GM23338 (cell line): ENCODE measurements at regions not wholly inside any gene's neighbourhood (a gene's known extent, or its start where the extent isn't known, plus 50 kb on each side); places are given as distances from the start of the nearest gene placed in this dataset.

ENCODE experiments used
- ATAC-seq: fragments of 200-7000 bp; cut with Tn5 transposase; 3 replicates; pipeline ENCODE4 v1.9.1; 2020
- DNase-seq: peaks from one replicate; pipeline ENCODE4 v3.0.0-alpha.2; 2015; ENCODE audit warnings: low spot score
- H2AFZ ChIP-seq: fragments of 200-600 bp; sonication (generic); 2 replicates; pipeline ENCODE4 v1.8.0; 2016; ENCODE audit warnings: antibody characterized with exemption, mild to moderate bottlenecking, moderate library complexity
- H3F3A ChIP-seq: fragments of 200-600 bp; sonication (generic); replicated peaks from 2 replicates; pipeline ENCODE4 v1.8.0; 2017; ENCODE audit warnings: antibody characterized with exemption, mixed run types, low read depth
- H3K27ac ChIP-seq: fragments of 200-600 bp; sonication (generic); 2 replicates; pipeline ENCODE4 v1.6.1; 2016; ENCODE audit warnings: low read depth
- H3K27me3 ChIP-seq: fragments of 200-600 bp; sonication (generic); 2 replicates; pipeline ENCODE4 v1.8.0; 2016; ENCODE audit warnings: mild to moderate bottlenecking, mixed run types, moderate library complexity; ENCODE audit not compliant: insufficient read depth
- H3K36me3 ChIP-seq: fragments of 200-600 bp; sonication (generic); 2 replicates; pipeline ENCODE4 v1.8.0; 2016; ENCODE audit warnings: mild to moderate bottlenecking; ENCODE audit not compliant: insufficient read depth
- H3K4me1 ChIP-seq: fragments of 200-600 bp; sonication (generic); 2 replicates; pipeline ENCODE4 v1.8.0; 2016; ENCODE audit warnings: mild to moderate bottlenecking, moderate library complexity; ENCODE audit not compliant: insufficient read depth
- H3K4me2 ChIP-seq: fragments of 200-600 bp; sonication (generic); 2 replicates; pipeline ENCODE4 v1.7.1; 2017; ENCODE audit warnings: mixed run types
- H3K4me3 ChIP-seq: fragments of 200-600 bp; sonication (generic); 2 replicates; pipeline ENCODE4 v1.6.1; 2016; ENCODE audit warnings: mixed run types
- H3K79me2 ChIP-seq: fragments of 200-600 bp; sonication (generic); replicated peaks from 2 replicates; pipeline ENCODE4 v1.8.0; 2017; ENCODE audit warnings: mild to moderate bottlenecking; ENCODE audit not compliant: insufficient read depth
- H3K9me2 ChIP-seq: fragments of 200-600 bp; sonication (generic); 2 replicates; pipeline ENCODE4 v1.8.0; 2017; ENCODE audit not compliant: insufficient read depth
- H4K20me1 ChIP-seq: fragments of 200-600 bp; sonication (generic); replicated peaks from 2 replicates; pipeline ENCODE4 v1.8.0; 2017; ENCODE audit warnings: mild to moderate bottlenecking; ENCODE audit not compliant: insufficient read depth
- H3K27ac Mint-ChIP-seq: 2 replicates; pipeline ENCODE4 v1.8.0; 2020; ENCODE audit warnings: inconsistent platforms, mild to moderate bottlenecking, moderate library complexity, mixed read lengths
- H3K27me3 Mint-ChIP-seq: 3 replicates; pipeline ENCODE4 v1.8.0; 2022; ENCODE audit warnings: low read depth, mild to moderate bottlenecking, moderate library complexity, mixed read lengths, inconsistent platforms; ENCODE audit not compliant: insufficient read depth, poor library complexity
- H3K36me3 Mint-ChIP-seq: 3 replicates; pipeline ENCODE4 v1.8.0; 2021; ENCODE audit warnings: low read depth, mild to moderate bottlenecking, inconsistent platforms, moderate library complexity, mixed read lengths
- H3K4me1 Mint-ChIP-seq: 3 replicates; pipeline ENCODE4 v1.8.0; 2020; ENCODE audit warnings: mild to moderate bottlenecking, inconsistent platforms, mixed read lengths
- H3K4me3 Mint-ChIP-seq: 3 replicates; pipeline ENCODE4 v1.8.0; 2021; ENCODE audit warnings: moderate library complexity, mild to moderate bottlenecking, inconsistent platforms, mixed read lengths
- H3K9me3 Mint-ChIP-seq: 3 replicates; pipeline ENCODE4 v1.8.0; 2020; ENCODE audit warnings: moderate library complexity, mild to moderate bottlenecking, inconsistent platforms, mixed read lengths
- CREB1 ChIP-seq: fragments of 250-450 bp; sonication (Bioruptor Pico); IDR thresholded peaks from 2 replicates; pipeline ENCODE4 v1.5.0; 2020; ENCODE audit warnings: low read depth, mild to moderate bottlenecking, moderate library complexity
- EZH2 ChIP-seq: fragments of 200-600 bp; sonication (generic); IDR thresholded peaks from one replicate; pipeline ENCODE4 v1.8.0; 2017; ENCODE audit warnings: antibody characterized with exemption, mild to moderate bottlenecking, low read depth; ENCODE audit not compliant: unreplicated experiment
- EZH2phosphoT487 ChIP-seq: fragments of 200-600 bp; sonication (generic); IDR thresholded peaks from one replicate; pipeline ENCODE4 v1.8.1; 2018; ENCODE audit warnings: antibody characterized with exemption; ENCODE audit not compliant: unreplicated experiment
- JUNB ChIP-seq: IDR thresholded peaks from one replicate; pipeline ENCODE4 v1.6.1; 2016; ENCODE audit warnings: antibody characterized with exemption; ENCODE audit not compliant: unreplicated experiment
- NANOG ChIP-seq: IDR thresholded peaks from 2 replicates; pipeline ENCODE4 v1.6.1; 2016; ENCODE audit warnings: antibody characterized with exemption, borderline replicate concordance
- POLR2AphosphoS5 ChIP-seq: IDR thresholded peaks from 2 replicates; pipeline ENCODE4 v1.6.1; 2016; ENCODE audit warnings: antibody characterized with exemption, low read depth
- STAT1 ChIP-seq: IDR thresholded peaks from one replicate; pipeline ENCODE4 v1.6.1; 2016; ENCODE audit warnings: antibody characterized with exemption; ENCODE audit not compliant: unreplicated experiment
- ZNF114 ChIP-seq: fragments of 250-450 bp; sonication (Bioruptor Pico); IDR thresholded peaks from 2 replicates; pipeline ENCODE4 v1.5.0; 2020; ENCODE audit warnings: mild to moderate bottlenecking, moderate library complexity
- ZNF331 ChIP-seq: fragments of 250-450 bp; sonication (Bioruptor Pico); IDR thresholded peaks from 2 replicates; pipeline ENCODE4 v1.5.0; 2020; ENCODE audit warnings: low read depth, mild to moderate bottlenecking, moderate library complexity
- TF ChIP-seq, protein P1 (sequence below), 2 experiments: fragments of 200-600 bp in 1 of 2; sonication (generic) in 1 of 2; conservative IDR thresholded peaks; 2 replicates each; pipeline versions ENCODE4 v1.5.1 to v1.6.1; 2016 to 2017; ENCODE audit warnings: antibody characterized with exemption in 2 of 2, low read depth in 2 of 2, mild to moderate bottlenecking in 2 of 2, moderate library complexity in 1 of 2
- TF ChIP-seq, protein P2 (sequence below): IDR thresholded peaks from one replicate; pipeline ENCODE4 v1.6.1; 2018; ENCODE audit warnings: antibody characterized with exemption; ENCODE audit not compliant: unreplicated experiment
- TF ChIP-seq, protein P3 (sequence below): fragments of 250-450 bp; sonication (Bioruptor Pico); IDR thresholded peaks from 2 replicates; pipeline ENCODE4 v1.5.0; 2020; ENCODE audit warnings: mild to moderate bottlenecking, moderate library complexity
- TF ChIP-seq, protein P4 (sequence below): IDR thresholded peaks from 2 replicates; pipeline ENCODE4 v1.6.1; 2016; ENCODE audit warnings: antibody characterized with exemption

DNA sequence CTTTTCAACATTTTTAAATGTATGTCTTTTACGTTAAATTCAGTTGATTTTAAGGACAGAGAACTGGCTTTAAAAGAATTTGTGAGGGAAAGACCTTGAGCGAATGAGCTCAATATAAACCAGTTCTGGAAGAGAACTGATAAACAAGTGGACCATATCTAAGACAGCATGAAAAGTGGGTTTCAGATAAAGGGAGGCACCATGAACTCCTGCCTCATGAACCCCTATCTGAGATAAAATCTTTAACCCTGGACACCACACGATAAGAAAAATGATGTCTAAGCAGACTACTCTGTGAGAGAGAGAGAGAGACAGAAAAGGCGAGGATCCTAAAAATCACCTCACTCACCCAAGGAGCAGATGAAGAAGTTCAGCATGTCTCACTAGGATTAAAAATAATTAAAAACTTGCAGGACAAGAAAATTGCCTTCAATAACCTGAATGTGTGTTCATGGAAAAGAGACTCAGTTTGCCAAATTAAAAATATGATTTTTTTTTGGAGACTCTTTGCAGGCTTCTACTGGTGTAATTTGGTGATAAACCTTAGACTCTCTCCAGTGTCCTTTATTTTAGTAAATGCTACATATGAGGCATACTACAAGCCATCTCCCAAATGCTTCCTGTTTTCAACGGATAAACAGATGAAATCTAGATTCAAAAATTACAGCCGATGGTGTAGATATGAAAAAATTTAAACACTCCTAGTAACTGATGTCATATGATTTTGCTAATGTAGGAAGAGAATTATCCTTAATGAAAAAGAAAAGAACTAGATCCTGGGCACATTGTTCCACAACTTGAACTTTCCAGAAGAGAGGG is 299.5 kb downstream of the ADGB start:
- H3K9me3 Mint-ChIP-seq = no peaks in the 10 kb centered on the region; the same call in 2 of the 3 replicates

More for the DNA sequence above, 299.5 kb downstream of the ADGB start:
- Histone ChIP-seq H2AFZ (no peak overlapping the region), H4K20me1 (no peaks in the 10 kb centered on the region), H3K4me3 (no peak overlapping the region), H3K9me2 (peaks cover 12% of the 10 kb centered on the region; the same call in 1 of the 2 replicates), H3F3A (no peaks in the 10 kb centered on the region), H3K79me2 (no peaks in the 10 kb centered on the region), H3K27me3 (no peaks in the 10 kb centered on the region), H3K4me2 (no peak overlapping the region), H3K27ac (no peak overlapping the region), H3K4me1 (peaks cover 2% of the 10 kb centered on the region; the same call in 1 of the 2 replicates), H3K36me3 (no peaks in the 10 kb centered on the region)
- DNase-seq (no peak), ATAC-seq (no peak)
- TF ChIP-seq POLR2AphosphoS5 (no peak), CREB1 (no peak), EZH2 (no peak), EZH2phosphoT487 (no peak), STAT1 (no peak), JUNB (no peak), NANOG (no peak), ZNF331 (no peak), ZNF114 (no peak)
- TF ChIP-seq, protein P1, sequence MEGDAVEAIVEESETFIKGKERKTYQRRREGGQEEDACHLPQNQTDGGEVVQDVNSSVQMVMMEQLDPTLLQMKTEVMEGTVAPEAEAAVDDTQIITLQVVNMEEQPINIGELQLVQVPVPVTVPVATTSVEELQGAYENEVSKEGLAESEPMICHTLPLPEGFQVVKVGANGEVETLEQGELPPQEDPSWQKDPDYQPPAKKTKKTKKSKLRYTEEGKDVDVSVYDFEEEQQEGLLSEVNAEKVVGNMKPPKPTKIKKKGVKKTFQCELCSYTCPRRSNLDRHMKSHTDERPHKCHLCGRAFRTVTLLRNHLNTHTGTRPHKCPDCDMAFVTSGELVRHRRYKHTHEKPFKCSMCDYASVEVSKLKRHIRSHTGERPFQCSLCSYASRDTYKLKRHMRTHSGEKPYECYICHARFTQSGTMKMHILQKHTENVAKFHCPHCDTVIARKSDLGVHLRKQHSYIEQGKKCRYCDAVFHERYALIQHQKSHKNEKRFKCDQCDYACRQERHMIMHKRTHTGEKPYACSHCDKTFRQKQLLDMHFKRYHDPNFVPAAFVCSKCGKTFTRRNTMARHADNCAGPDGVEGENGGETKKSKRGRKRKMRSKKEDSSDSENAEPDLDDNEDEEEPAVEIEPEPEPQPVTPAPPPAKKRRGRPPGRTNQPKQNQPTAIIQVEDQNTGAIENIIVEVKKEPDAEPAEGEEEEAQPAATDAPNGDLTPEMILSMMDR (conservative IDR thresholded peaks at IDR 0.05; ENCODE audit: low read depth in 2 of 2) = no peak
- TF ChIP-seq, protein P2, sequence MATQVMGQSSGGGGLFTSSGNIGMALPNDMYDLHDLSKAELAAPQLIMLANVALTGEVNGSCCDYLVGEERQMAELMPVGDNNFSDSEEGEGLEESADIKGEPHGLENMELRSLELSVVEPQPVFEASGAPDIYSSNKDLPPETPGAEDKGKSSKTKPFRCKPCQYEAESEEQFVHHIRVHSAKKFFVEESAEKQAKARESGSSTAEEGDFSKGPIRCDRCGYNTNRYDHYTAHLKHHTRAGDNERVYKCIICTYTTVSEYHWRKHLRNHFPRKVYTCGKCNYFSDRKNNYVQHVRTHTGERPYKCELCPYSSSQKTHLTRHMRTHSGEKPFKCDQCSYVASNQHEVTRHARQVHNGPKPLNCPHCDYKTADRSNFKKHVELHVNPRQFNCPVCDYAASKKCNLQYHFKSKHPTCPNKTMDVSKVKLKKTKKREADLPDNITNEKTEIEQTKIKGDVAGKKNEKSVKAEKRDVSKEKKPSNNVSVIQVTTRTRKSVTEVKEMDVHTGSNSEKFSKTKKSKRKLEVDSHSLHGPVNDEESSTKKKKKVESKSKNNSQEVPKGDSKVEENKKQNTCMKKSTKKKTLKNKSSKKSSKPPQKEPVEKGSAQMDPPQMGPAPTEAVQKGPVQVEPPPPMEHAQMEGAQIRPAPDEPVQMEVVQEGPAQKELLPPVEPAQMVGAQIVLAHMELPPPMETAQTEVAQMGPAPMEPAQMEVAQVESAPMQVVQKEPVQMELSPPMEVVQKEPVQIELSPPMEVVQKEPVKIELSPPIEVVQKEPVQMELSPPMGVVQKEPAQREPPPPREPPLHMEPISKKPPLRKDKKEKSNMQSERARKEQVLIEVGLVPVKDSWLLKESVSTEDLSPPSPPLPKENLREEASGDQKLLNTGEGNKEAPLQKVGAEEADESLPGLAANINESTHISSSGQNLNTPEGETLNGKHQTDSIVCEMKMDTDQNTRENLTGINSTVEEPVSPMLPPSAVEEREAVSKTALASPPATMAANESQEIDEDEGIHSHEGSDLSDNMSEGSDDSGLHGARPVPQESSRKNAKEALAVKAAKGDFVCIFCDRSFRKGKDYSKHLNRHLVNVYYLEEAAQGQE = no peak
- TF ChIP-seq, protein P3, sequence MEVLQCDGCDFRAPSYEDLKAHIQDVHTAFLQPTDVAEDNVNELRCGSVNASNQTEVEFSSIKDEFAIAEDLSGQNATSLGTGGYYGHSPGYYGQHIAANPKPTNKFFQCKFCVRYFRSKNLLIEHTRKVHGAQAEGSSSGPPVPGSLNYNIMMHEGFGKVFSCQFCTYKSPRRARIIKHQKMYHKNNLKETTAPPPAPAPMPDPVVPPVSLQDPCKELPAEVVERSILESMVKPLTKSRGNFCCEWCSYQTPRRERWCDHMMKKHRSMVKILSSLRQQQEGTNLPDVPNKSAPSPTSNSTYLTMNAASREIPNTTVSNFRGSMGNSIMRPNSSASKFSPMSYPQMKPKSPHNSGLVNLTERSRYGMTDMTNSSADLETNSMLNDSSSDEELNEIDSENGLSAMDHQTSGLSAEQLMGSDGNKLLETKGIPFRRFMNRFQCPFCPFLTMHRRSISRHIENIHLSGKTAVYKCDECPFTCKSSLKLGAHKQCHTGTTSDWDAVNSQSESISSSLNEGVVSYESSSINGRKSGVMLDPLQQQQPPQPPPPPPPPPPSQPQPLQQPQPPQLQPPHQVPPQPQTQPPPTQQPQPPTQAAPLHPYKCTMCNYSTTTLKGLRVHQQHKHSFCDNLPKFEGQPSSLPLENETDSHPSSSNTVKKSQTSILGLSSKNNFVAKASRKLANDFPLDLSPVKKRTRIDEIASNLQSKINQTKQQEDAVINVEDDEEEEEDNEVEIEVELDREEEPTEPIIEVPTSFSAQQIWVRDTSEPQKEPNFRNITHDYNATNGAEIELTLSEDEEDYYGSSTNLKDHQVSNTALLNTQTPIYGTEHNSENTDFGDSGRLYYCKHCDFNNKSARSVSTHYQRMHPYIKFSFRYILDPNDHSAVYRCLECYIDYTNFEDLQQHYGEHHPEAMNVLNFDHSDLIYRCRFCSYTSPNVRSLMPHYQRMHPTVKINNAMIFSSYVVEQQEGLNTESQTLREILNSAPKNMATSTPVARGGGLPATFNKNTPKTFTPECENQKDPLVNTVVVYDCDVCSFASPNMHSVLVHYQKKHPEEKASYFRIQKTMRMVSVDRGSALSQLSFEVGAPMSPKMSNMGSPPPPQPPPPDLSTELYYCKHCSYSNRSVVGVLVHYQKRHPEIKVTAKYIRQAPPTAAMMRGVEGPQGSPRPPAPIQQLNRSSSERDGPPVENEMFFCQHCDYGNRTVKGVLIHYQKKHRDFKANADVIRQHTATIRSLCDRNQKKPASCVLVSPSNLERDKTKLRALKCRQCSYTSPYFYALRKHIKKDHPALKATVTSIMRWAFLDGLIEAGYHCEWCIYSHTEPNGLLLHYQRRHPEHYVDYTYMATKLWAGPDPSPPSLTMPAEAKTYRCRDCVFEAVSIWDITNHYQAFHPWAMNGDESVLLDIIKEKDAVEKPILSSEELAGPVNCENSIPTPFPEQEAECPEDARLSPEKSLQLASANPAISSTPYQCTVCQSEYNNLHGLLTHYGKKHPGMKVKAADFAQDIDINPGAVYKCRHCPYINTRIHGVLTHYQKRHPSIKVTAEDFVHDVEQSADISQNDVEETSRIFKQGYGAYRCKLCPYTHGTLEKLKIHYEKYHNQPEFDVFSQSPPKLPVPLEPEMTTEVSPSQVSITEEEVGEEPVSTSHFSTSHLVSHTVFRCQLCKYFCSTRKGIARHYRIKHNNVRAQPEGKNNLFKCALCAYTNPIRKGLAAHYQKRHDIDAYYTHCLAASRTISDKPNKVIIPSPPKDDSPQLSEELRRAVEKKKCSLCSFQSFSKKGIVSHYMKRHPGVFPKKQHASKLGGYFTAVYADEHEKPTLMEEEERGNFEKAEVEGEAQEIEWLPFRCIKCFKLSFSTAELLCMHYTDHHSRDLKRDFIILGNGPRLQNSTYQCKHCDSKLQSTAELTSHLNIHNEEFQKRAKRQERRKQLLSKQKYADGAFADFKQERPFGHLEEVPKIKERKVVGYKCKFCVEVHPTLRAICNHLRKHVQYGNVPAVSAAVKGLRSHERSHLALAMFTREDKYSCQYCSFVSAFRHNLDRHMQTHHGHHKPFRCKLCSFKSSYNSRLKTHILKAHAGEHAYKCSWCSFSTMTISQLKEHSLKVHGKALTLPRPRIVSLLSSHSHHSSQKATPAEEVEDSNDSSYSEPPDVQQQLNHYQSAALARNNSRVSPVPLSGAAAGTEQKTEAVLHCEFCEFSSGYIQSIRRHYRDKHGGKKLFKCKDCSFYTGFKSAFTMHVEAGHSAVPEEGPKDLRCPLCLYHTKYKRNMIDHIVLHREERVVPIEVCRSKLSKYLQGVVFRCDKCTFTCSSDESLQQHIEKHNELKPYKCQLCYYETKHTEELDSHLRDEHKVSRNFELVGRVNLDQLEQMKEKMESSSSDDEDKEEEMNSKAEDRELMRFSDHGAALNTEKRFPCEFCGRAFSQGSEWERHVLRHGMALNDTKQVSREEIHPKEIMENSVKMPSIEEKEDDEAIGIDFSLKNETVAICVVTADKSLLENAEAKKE (CRISPR knock-in tag) = no peak
- TF ChIP-seq, protein P4, sequence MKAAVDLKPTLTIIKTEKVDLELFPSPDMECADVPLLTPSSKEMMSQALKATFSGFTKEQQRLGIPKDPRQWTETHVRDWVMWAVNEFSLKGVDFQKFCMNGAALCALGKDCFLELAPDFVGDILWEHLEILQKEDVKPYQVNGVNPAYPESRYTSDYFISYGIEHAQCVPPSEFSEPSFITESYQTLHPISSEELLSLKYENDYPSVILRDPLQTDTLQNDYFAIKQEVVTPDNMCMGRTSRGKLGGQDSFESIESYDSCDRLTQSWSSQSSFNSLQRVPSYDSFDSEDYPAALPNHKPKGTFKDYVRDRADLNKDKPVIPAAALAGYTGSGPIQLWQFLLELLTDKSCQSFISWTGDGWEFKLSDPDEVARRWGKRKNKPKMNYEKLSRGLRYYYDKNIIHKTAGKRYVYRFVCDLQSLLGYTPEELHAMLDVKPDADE = no peak
- Mint-ChIP-seq H3K27ac (no peak overlapping the region), H3K4me3 (no peak overlapping the region), H3K4me1 (peaks cover 2% of the 10 kb centered on the region; the same call in 2 of the 3 replicates), H3K27me3 (peaks cover 2% of the 10 kb centered on the region), H3K36me3 (no peaks in the 10 kb centered on the region)
